ENCODE measurements at regions not wholly inside any gene's neighbourhood (a gene's known extent, or its start where the extent isn't known, plus 50 kb on each side); places are given as distances from the start of the nearest gene placed in this dataset.

DNA sequence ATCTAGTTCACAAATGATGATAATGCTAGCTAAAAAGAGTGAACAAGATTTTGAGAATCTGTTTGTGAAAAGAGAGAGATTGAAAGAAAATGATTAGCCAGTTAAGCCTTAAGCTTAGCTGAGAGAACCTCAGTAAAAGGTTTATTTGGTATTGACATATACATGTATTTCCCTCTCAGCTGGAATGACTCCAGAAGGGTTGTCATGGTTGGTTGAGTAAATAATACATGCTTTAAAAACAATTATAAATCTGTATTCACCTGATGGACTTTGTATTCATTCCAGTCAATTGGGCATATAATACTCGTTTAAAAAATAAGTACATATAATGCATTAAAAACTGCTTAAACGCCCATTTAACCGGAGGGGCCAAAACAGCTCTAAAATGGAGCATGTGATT is 181.4 kb downstream of the GRB14 start:
- DNase-seq, result no peak

DNA sequence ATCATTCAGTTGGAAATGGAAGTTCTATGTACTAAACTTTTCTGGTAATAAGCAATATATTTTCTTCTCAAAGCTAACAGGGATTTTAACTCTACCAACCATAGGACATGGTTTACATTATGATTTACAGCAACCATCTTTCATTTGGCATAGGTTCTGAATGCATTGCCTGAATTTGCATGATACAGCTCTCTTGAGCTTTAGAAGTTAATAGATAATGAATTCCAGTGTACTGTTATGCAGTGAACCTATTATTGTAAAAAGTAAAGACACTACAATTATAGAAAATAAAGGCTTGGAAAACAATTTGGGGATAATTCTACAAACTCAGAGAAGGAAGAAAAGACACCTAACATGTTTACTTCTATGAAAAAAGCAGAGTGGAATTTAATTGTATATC is 182.0 kb downstream of the GRB14 start:
- no peak for DNase-seq

DNA sequence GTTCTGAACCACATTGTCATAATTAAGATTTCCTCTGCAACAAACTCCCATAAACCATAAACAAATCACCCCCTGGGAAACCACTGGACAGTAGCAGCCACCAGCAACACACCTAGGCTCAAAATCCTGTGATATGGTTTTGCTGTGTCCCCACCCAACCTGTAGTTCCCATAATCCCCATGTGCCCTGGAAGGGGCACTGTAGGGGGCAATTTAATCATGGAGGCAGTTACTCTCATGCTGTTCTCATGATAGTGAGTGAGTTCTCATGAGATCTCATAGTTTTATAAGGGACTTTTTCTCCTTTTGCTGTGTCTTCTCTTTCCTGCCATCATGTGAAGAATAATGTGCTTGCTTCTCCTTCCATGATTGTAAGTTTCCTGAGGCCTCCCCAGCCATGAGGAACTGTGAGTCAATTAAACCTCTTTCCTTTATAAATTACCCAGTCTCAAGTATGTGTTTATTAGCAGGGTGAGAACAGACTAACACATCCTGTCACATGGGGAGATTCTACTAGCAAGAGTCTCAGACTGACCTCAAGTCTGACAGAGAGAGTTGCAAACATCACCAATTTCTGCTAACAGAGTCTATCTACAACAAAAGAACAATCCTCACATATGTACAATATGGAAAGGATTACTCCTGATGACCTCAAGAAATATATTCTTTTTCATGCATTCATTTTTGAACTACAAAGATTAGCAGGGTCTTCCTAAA is 182.6 kb downstream of the GRB14 start:
- no peak for DNase-seq

DNA sequence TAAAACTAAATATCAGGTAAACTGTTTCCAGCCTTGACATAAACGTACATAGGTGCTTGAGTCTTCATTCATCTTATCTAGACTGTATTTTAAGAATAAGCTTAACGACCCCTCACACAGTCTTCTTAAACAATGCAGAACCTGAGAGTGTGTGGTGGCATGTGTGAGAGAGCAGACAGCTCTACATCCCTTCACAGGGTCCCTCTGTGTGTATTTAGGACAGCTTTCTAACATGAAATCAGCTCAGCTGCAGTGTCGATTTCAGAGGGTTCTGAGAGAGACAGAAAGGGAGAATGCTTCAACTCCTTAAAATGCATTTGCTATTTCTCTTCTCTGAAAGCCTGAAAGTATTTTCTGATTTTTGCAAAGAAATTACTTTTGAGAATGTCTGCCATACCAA is 185.2 kb downstream of the GRB14 start:
- DNase-seq, result no peak

DNA sequence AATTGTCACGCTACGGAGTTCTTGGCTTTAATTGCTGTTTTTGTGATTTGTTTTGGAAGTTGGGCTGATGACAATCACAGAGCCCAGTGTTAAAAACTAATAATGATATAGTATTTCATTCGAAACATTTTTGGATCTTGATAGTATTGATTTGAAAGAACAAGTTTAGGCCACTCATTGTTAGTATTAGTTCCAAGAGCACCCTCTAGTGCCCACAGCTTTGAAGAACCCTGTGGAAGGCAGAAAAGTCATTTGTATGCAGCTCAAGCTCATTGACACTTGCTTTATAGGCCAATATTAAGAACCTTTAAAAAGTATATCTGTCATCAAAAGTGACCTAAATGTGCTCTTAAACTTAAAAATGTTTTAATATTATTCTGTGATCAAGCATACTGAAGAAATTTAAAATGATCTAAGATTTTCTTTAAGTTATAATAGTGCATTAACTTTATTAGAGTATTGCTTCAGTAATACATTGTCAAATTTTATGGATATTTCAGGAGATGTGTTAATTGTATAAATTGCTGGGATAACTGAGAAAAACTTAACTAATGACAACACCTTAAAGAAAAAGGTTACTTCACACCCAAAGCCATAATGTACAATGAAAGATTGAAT is 191.0 kb downstream of the GRB14 start:
- DNase-seq, result peak in 2 of 3 donors; percentile 10 to 24

DNA sequence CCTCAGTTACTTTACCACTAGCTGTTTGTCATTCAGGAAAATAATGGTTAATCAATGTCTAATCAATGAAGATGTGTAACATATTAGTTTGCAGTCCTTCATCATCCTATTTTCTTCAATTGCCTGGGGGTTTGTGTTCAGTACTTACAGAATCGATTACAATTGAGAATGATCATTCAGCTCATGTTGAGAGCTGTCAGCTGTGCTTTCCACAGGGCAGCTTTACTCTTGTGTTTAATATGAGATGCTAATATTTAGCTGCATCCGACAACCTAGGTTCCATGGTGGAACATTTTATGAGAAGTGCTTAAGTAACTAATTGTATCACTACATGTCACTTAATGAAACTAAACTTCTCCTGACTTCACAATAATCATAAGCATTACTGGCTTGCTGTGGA is 191.9 kb downstream of the GRB14 start:
- no peak for DNase-seq

DNA sequence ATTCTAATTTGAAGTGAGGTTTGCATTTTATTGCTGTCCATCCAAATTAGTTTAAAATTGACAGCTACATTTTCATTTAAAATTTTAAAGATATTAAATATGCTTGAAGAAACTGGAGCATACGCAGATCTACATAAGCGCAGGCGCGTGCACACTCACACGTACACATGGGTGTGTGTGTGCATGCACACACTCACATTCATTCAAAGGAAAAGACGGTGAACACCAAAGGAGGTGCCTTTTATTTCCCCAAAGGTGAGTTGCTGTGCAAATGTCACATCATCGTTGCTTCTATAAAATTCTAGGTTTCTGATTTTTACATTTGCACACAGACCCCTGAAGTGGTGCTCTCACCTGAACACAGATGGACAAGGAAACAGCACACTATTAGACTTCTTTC is 194.2 kb downstream of the GRB14 start:
- no peak for DNase-seq

DNA sequence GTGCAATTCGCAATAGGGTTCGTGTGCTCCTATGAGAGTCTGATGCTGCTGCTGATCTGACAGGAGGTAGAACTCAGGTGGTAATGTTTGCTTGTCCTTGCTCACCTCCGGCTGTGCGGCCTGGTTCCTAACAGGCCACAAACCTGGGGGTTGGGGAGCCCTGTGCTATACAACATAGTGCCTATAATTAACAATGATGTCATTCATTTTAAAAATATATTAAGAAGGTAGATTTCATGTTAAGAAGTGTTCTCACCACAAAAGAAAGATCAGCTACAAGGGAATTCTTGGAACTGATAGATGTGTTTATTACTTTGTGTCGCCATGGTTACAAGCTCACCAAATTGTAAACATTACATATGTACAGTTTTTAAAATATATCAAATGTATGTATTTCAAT is 200.5 kb downstream of the GRB14 start:
- no peak for DNase-seq

DNA sequence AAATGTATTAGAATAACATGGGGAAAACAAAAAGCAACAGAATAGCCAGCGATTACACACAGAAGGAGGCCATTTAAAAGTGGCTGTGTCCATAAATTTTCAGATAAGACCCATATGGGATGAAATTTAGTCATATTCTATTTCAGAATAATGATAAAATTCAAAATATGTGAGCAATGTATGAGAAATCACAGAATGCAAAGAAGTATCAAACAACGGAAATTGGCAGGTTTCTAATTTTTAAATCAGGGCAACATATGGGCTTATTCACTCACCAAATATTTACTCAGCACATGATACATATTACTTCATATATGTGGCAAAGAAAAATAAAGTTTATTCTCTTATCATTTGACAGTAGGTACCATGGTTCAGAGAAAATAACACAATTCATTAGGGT is 208.5 kb downstream of the GRB14 start:
- DNase-seq, result no peak

DNA sequence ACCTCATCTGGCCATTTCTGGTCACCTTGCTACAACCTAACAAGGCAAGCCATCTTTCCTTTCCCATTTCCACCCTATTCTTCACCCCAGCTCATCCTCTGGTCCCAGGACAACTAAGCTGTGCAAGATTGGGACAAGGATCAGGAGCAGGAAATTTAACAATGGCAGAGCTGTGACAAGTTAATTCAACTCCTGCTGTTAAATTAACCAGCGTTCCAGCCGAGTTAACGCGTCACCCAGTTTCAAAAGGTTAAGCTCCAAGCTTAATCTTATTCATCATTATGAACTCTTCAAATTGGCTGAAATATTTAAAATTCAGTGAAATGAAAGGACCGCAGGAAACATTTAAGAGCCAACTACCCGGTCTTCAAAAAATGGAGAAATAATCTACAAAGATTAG is 231.9 kb downstream of the GRB14 start:
- no peak for DNase-seq

DNA sequence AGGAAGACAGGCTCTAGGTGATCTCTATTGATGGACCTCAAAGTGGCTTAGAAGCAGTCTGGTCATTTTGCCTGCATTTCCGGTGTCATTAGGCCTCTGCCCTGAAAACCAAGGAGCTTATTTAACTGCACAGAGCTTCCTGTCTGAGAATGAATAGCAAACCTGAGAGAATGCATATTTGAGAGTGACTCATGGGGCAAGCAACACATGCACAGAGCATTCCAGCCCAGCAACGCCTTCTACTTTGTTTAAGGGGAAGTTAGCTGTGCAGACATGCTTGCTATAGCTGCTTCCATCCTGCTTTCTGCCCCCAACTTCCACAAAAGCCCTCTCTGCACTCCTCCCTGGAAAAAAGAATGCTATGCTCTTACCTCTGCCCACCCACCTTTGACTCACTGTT is 232.8 kb downstream of the GRB14 start:
- peak in 2 of 3 donors; percentile 1 for DNase-seq

DNA sequence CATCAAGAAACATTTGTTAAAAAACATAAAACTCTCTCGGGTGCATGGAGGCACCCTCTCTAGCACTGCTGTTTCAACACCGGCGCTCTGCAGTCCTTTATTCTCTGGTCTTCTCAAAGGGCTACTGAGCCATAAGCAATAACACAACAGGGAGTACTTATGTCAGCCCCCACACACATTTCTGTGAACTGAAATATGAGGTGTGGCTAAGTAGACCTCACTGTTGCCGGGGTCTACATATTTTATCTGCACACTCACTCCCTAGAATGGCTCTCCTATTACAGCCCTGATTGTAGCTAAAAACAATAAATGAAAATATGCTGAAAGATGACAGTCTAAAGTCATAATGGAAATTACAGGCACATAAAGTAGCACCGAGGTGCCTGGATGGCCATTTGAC is 235.1 kb downstream of the GRB14 start:
- no peak for DNase-seq

DNA sequence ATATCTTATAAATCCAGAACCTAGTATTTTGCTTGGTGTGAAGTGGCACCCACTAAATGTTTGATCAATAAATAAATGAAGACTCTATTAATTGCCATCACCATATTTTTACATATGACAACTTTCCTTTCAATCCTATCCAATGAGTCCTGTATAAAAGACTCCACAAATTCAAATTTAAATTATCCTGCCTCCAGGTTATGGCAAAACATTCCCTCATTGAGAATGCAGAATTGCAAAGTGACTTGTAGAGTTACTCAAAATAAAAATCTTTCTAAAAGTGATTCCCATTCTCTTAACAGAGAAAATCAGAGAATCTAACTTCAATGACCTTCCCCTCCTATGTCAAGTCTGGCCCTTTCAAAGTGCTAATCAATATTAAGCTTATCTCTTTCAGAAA is 236.8 kb downstream of the GRB14 start:
- no peak for DNase-seq

DNA sequence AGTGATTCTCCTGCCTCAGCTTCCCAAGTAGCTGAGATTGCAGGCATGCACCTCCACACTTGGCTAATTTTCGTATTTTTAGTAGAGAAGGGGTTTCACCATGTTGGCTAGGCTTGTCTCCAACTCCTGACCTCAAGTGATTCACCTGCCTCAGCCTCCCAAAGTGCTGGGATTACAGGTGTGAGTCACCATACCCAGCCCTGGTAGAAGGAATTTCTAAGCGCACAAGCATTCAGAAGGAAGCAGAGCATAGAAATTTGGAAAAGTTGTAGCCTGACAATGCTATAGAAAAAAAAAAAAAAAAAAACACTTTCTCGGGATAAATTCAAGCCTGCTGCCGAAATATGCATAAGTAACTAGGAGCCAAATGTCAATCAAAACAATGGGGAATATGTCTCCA is 249.4 kb downstream of the GRB14 start:
- no peak for DNase-seq

DNA sequence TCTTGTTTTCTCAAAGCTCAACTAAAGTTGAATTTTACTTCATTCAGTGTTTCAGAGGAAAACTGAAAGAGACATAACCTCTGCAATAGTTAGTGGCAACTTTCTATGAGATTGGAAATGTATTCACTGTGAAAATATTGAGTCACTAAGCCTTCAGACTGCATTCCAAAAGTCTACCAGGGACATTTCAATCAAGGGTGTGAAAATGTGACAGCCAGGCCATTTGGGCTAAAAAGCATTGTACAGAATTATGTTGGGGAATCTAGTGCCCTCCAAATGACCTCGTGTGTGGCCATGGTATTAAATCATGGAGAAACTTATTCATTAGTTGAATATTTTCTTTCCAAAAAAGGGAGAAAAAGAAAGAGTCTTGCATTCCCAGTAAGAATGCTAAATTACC is 251.9 kb downstream of the GRB14 start:
- no peak for DNase-seq

DNA sequence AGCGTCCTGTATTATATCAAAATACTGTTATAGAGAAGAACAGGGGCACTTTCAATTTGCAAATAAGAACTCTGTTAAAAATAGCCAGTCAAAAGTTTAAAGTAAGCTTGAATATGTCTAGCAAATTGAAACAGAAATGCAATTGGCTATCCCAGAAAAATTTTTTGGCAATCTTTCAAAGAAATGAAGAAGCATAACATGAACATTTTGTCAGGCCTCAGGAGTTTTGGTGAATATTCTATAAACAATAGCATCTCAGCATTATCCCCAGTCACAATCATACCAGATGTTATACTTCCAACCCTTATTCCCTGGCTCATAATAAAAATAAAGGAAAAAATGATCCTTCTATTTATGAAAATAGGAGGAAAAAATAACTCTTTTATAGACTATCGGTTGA is 252.4 kb downstream of the GRB14 start:
- no peak for DNase-seq

DNA sequence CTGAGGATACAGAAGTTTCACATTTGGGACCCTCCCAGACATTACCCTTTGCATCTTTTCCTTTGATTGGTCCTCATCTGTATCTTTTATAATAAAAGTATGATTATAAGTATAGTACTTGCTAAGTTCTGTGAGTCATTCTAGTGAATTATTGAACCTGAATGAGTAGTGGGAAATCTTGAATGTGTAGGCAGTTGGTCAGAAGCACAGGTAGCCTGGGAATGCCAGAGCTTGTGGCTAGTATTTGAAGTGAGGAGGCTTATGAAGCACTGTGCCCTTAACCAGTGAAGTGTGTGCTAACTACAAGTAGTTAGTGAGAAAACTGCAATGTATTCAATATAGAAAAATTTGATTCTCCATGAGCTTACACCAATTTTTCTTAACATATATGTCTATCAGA is 257.6 kb downstream of the GRB14 start:
- no peak for DNase-seq

DNA sequence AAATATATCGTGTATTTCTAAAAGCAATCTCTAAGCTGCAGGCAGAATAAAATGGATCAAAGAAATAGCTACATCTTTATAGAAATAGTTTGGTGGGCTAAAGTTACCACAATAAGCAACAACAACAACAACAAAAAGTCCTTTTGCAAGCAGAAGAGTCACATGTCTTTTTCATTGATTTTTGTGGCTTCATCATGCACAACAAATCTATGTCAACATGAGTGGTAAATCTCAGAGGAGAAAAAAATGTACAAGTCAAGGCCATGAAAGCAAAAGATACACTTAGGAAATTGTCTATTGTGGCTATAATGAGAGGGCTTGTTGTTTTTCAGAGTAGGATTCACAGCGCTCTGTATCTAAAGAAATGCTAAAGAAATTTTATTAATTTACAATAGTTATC is 269.7 kb downstream of the GRB14 start:
- DNase-seq, result no peak

DNA sequence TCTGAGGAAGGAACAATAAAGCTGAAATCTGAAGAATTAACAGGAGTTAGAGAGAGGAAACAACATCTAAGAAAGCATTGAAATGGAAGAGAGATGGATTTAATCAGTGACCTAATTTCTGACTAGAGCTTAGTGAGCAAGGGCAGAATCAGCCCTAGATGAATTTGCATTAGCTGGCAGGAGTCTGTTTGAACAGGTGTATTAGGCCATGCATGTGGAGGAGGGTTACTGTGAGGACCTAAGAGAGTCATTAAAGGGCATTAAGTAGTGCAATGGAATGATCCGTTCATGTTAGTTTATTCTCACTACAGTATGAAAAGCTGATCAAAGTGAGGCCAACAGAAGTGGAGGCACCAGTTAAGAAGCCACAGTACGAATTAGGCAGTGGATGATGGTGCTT is 285.3 kb downstream of the GRB14 start:
- no peak for DNase-seq

DNA sequence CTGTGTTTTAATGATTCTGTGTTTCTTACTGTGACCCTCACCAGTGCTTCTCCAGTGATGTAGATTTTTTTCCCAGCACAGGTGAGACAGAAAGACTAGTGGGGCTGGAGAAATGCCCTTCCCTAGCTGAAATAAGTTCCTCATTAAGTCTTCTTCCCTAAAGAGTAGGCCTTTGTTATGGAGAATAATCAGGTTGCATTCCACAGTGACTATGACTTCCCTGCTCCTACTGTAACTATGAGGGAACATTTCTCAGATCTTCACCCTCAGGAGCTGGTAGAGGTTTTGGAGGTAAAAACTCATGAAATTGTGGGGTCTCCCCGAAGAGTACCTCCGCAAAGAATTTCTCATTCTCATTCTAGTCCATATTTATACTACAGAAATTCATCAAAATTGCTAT is 286.2 kb downstream of the GRB14 start:
- DNase-seq, result no peak

DNA sequence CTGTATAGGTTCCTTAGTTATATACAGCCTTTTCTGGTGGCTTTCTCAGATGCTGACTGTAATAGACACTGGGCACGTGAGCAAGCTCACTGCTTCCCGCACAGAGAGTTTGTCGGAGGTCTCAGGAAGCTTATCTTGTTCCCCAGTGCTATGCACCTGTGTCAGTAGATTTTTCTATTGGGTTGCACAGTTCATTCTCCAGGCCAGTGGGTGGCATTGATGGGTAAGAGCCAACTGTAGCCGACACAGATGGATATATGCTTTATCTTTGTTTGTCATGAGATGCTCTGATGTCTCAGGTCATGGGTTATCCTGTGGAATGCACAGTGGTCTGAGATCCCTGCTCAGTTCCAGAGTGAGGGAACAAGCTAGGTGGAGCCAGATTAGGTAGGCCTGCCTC is 293.0 kb downstream of the GRB14 start:
- DNase-seq, result no peak

DNA sequence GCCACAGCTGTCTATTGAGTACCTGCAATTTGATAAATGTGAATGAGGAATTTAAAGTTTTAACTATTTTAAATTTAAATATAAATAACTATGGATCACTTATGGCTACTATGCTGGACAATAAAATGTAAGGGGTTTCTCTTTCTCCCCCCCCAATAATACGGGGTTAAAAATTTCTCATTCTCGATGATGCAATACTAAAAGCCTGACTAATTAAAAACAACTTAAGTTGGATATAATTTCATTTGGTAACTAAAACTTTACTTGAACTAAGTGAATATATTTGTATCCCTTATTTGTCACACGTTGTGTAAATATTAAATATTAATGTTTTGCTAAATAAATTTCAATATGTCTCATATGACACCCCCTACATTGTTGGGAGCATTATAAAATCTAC is 297.3 kb downstream of the GRB14 start:
- DNase-seq, result no peak

DNA sequence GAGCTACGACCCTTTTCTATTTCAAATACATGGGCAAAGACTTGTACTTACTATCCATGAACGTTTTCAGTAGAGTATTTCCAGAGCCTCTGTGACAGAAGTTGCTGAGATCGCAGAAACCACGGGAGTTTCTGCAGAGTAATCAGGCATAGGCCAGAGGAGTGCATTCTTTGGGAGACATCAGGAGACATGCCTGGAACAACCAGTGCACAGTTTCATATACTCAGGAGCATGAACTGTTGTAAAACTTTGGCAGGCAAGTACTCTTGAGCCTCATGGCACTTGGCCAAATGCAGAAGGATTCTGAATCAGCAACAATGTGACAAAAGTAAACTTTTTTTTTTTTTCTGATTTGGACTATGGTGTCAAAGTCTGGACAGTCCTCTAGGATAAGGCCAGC is 307.1 kb downstream of the GRB14 start:
- DNase-seq, result no peak

DNA sequence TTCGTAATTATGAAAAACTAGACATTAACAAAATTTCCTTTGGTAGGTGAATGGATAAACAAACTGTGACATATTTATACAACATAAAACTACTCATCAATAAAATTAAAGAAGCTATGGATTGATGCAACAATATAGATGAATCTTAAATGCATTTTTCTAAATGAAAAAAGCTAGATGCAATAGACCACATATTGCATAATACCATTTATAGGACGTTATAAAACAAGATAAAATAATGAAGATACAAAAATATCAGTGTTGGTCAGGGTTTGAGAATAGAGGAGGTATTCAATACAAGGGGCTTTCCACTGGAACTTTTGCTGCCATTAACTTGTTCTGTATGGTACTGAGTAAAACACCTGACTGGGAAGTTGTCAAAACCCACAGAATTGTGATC is 314.4 kb downstream of the GRB14 start:
- no peak for DNase-seq

DNA sequence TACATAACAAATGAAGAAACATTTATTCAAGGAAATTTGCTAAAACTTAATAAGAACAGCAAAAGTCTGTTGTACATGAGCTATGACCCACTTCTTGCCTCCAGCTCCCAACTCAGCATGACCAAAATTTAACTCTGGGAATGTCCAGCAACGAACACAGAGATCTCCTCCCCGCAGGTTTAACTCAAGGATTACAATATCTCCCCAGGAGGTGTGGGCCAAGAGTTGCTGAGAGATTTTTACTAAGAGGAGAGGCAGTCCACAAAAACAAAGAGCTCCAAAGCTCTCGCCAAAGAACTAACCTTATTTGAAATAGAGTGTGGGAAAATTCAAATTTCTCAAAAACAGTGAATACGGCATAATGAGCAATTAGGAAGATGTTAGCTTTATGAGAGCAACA is 318.5 kb downstream of the GRB14 start:
- DNase-seq, result no peak

Measured in suppressor macrophage treated with lipopolysaccharide for 1 hour (primary cell).